GM19351 (cell line): ENCODE measurements at regions not wholly inside any gene's neighbourhood (a gene's known extent, or its start where the extent isn't known, plus 50 kb on each side); places are given as distances from the start of the nearest gene placed in this dataset.

Source experiments
- ATAC-seq: cut with Tn5 transposase; IDR thresholded peaks from one replicate; pipeline ENCODE4 v1.9.1; 2021; ENCODE audit warnings: mild to moderate bottlenecking, moderate library complexity; ENCODE audit not compliant: unreplicated experiment

DNA sequence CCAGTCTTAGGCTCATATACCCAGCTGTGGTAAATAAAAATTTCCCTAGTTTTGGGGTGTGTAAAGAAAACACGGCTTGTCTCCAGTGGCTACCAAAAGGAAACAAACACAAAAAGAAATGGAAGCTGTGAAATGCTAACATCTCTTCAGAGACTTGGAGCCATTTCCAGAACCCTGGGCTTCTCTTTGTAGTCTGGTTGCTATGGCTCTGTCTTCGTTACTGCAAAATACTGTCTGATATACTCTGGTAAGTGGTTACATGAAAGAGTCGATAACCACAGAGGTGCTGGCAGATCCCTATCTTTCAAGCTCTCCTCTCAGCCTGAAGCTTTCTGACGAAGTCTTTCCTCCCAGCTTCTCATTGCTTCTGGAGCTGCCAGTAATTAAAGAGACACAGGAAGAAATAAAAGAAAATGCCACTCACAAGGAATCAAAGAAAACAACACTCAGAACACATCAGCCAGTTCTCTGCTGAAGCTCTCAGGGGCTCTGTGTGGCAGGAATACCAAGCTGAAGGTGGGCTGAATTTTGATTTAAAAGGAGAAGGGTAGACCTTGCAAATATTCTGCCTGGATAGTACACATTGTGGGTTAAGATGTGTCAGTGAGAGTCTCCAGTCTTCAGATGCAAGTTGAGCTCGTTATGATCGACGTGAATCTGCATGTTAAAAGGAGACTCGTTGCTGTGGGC lies 107.6 kb upstream of the FAM9C start:
- no peak for ATAC-seq

DNA sequence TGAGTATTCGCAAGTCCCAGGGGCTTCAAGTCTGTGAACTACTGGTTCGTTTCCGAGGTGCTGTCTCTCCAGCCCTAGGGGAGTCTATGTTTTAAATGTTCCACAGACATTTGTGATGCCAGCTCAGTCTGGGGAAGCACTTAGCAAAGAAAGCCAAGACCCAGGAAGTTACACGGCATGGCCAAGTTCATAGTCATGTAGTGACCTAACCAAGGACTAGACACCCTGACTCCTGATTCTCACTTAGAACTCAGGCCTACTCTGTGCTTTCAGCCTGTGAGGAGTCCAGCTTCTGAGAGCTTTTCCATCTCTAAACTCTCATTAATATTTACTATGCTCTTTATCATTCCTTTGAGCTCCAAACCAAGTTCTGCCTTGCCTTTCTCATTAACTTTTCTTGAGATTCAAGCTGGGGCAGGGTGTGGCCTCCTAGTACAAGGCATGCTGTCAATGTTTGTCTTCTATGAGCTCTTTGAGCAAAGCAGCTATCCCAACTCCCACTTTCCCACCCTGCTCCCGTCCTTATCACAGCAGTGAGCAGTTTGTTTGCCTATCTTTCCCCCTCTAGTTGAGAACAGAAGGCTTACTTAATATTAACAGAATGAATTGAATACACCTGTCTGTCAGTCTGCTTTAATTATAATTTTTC lies 105.4 kb upstream of the FAM9C start:
- ATAC-seq: no peak

DNA sequence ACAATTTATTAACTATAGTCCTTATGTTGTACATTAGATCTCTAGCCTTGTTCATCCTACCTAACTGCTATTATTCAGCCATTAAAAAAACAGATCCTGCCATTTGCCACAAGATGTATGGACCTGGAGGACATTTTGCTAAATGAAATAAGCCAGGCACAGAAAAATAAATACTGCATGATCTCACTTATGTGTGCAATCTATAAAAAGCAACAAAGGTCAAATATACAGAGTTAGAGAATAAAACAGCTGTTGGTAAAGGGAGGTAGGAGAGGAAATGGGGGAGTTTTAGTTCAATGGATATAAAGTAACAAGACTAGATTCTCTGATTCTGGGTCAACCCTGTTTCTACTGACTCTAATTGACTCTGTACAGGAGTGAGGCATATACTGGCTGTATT lies 103.3 kb upstream of the FAM9C start:
- no peak for ATAC-seq

DNA sequence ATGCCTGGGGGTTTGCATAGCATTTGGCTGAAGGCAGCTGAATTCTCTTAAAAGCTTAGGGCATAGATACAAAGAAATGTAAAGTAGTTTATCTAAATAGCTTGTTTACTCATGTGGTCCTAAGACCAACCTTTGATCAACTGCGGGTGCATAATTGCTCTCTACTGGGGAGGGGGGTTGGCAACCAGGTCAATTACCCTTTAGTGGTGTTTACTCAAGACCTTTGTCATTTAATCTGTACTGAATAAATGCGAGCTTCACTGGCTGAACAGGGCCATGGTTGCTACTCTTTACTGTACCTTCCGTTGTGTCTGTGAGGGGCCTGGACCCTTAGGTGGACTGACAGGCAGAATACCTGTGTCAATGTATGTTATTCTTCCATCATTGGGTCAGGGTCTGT lies 102.7 kb upstream of the FAM9C start:
- no peak for ATAC-seq

GRCh38 chrX:13144927-13145655 lies 100.7 kb upstream of the FAM9C start:
- no peak for ATAC-seq

DNA sequence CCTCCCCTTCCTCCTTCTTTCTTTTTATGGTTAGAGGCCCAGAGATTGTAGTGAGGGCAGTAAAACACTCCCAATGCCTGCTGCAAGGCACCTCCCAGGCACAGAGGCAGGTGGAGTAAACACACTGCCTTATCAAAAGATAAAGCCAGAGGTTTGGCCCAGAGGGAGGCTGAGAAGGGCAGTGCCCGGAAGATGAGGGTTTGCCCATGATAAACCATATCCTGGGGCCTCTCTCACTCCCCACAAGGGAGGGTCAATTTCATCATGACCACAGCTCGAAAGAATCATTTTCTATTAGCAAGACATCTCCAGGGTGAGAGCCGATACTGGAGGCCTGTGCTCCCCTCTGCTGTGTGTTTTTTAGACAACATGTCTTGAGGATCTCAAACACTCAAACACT lies 98.5 kb upstream of the FAM9C start:
- no peak for ATAC-seq

- no peak for ATAC-seq
These were observed 95.6 kb upstream of the FAM9C start for GRCh38 chrX:13140007-13140406.

- ATAC-seq: peak; percentile 75
These were observed 87.1 kb upstream of the FAM9C start for GRCh38 chrX:13131396-13132137.

DNA sequence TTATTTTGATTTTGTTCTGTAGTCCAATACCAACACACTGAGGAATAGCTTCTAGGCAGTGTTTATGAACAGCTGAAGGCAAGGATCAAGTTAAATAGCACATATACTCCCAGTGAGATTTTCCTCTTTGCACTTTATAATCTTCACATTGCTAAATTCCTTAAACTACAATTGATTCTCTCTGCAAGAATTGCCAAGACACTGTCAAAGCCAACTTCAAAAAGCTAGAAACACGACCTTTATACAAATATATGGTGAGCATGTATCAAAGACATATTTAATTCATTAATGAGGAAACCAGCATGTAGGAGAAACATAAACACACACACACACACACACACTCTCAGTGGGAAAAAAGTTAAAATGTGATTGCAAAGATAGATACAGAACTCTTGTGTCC lies 86.4 kb upstream of the FAM9C start:
- ATAC-seq: no peak

DNA sequence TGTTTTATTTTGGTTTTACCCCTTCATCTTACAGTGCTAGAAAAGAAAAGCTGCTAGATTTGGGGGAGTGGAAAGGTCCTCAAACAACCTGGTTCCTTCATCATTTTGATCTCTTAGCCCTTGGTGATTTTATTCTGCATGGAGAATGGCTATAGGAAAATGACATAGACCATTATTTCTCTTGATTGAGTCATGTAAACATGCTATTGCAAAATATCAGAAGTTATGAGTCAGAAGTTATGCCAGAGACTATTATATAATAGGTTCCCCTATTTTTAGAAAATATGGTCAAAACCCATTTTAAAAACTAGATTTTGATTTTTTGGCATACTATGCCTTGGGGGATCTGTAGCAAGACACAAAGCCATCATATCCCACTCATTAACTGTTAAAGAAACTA lies 83.7 kb upstream of the FAM9C start:
- ATAC-seq: no peak

- no peak for ATAC-seq
These were observed 82.4 kb upstream of the FAM9C start for GRCh38 chrX:13126775-13127174.

GRCh38 chrX:13125188-13125587 lies 80.8 kb upstream of the FAM9C start:
- no peak for ATAC-seq

DNA sequence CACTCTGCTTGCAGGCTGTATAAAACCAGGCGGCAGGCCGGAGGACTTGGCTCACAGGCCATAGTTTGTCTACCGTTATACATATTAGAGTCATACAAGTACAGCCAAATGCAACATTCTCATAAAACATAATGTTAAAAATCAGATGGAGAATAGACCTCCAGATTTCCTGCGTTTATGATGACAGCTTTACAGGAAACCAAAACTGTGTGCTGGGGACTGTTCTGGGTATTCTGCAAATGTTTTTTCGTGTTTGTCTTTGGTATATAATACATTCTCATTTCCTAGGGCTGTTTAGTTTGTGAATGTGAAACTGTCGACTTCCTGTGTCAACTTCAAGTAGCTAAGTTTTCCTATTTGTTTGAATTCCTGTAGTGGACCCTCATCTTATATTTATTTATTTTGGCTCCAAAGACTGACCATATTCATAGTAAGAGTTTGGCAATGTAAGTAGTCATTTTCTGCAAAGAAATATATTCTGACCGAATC lies 79.5 kb upstream of the FAM9C start:
- no peak for ATAC-seq

- no peak for ATAC-seq
These were observed 78.9 kb upstream of the FAM9C start for GRCh38 chrX:13123247-13123856.

GRCh38 chrX:13121020-13121555 lies 76.7 kb upstream of the FAM9C start:
- ATAC-seq: no peak

GRCh38 chrX:13120017-13120416 lies 75.6 kb upstream of the FAM9C start:
- no peak for ATAC-seq

DNA sequence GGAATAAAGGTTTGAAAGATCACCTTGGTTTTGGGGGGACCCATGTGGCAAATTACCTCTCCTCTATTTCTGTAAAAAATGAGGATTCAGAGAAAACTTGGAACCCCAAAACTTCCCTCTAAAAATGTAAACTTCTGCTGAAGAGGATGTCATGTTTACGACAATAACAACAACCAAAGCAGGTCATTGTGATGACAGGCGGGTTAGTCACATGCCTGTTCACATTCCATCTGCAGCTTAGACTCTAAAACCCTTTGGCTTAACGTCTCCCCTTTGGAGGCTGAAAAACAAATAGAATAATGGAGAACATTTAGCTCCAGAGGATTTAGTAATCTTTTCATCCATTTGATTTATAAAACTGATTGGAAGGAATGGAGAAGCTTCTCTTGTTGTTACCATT lies 75.0 kb upstream of the FAM9C start:
- no peak for ATAC-seq

- no peak for ATAC-seq
These were observed 70.9 kb upstream of the FAM9C start for GRCh38 chrX:13115146-13115855.

DNA sequence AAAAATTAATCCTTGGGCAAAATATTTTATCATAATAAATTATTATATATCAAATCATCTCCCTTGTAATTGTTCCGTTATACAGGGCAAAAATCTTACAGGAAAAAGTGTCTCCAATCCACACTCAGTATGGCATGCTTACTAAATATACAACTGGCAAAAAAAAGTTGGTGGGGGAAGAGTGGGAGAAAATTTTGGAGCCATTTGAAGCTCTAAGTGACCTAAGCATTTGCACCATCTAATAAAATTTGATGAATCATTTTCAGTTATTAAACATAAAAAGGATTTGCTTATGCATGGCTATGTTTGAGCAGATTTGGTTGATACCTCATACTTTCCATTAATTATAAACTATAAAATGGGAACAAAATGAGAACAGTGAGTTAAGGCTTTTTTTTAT lies 68.1 kb upstream of the FAM9C start:
- no peak for ATAC-seq
